AG09309 (cell line): ENCODE measurements at regions not wholly inside any gene's neighbourhood (a gene's known extent, or its start where the extent isn't known, plus 50 kb on each side); places are given as distances from the start of the nearest gene placed in this dataset.

Experiments used
- DNase-seq: peaks from one replicate; pipeline ENCODE4 v3.0.0-alpha.2; 2010; ENCODE audit warnings: low read depth
- H3K4me3 ChIP-seq: 2 replicates; pipeline ENCODE4 v1.5.1; 2011; ENCODE audit warnings: mild to moderate bottlenecking, low read depth, low read length, moderate library complexity; ENCODE audit not compliant: control insufficient read depth
- CTCF ChIP-seq: IDR thresholded peaks from 2 replicates; pipeline ENCODE4 v1.5.1; 2011; ENCODE audit warnings: mild to moderate bottlenecking, low read depth, low read length, inconsistent platforms; ENCODE audit not compliant: insufficient read depth, control insufficient read depth; ENCODE audit errors: missing control alignments

- H3K4me3 ChIP-seq = no peak overlapping the region
- TF ChIP-seq CTCF = no peak
- no peak for DNase-seq
Measured at GRCh38 chr1:187790724-187791123, 962.0 kb downstream of the PLA2G4A start.

GRCh38 chr1:187794561-187794960, 965.8 kb downstream of the PLA2G4A start:
- no peak for DNase-seq
- no peak for TF ChIP-seq CTCF

GRCh38 chr1:187809549-187809948, 980.8 kb downstream of the PLA2G4A start:
- no peak for DNase-seq
- no peak for TF ChIP-seq CTCF
- H3K4me3 ChIP-seq = no peak overlapping the region

More at GRCh38 chr1:187794561-187794960, 965.8 kb downstream of the PLA2G4A start:
- no peak overlapping the region for H3K4me3 ChIP-seq

GRCh38 chr1:187816646-187817045, 987.9 kb downstream of the PLA2G4A start:
- no peak for DNase-seq
- no peak for TF ChIP-seq CTCF
- H3K4me3 ChIP-seq = no peak overlapping the region

GRCh38 chr1:187817782-187818181, 989.0 kb downstream of the PLA2G4A start:
- H3K4me3 ChIP-seq = no peak overlapping the region
- TF ChIP-seq CTCF = no peak
- DNase-seq = no peak

GRCh38 chr1:187819086-187819485, 990.3 kb downstream of the PLA2G4A start:
- DNase-seq = no peak
- no peak for TF ChIP-seq CTCF
- no peak overlapping the region for H3K4me3 ChIP-seq

GRCh38 chr1:187836557-187836956, 1007.8 kb downstream of the PLA2G4A start:
- no peak for DNase-seq
- no peak overlapping the region for H3K4me3 ChIP-seq
- no peak for TF ChIP-seq CTCF
